PC-9 (cell line): ENCODE measurements at regions not wholly inside any gene's neighbourhood (a gene's known extent, or its start where the extent isn't known, plus 50 kb on each side); places are given as distances from the start of the nearest gene placed in this dataset.

Experiments
- BruUV-seq: library from RNA; stranded (reverse); fragments of 400-500 nt; replicated peaks from 2 replicates; lab custom pipeline; 2021; lab: Mats Ljungman, UMichigan
- CTCF ChIA-PET: fragments of 300-600 bp; sonication (Branson Sonifier 250); formaldehyde crosslinking; loops from one replicate; lab custom pipeline; 2022; ENCODE audit warnings: antibody characterized with exemption; lab: Charles Lee
- POLR2A ChIA-PET: fragments of 300-600 bp; sonication (Branson Sonifier 250); formaldehyde crosslinking; loops from one replicate; lab custom pipeline; 2022; ENCODE audit warnings: antibody characterized with exemption; ENCODE audit not compliant: unreplicated experiment; lab: Charles Lee
- DNase-seq, 2 experiments: peaks; one replicate each; pipeline versions ENCODE4 v3.0.0 to v3.0.0-alpha.2; 2015 to 2022; ENCODE audit warnings: mixed read lengths in 1 of 2
- H2AFZ ChIP-seq: fragments of 200-600 bp; sonication (generic); 2 replicates; pipeline ENCODE4 v1.8.1; 2017; ENCODE audit warnings: antibody characterized with exemption
- H3F3A ChIP-seq: fragments of 200-600 bp; sonication (generic); 2 replicates; pipeline ENCODE4 v1.8.1; 2017; ENCODE audit warnings: antibody characterized with exemption, mild to moderate bottlenecking, low read depth; ENCODE audit not compliant: insufficient read depth
- H3K27ac ChIP-seq: fragments of 200-600 bp; sonication (generic); 2 replicates; pipeline ENCODE4 v1.6.1; 2016; ENCODE audit warnings: mixed run types
- H3K27me3 ChIP-seq: fragments of 200-600 bp; sonication (generic); 2 replicates; pipeline ENCODE4 v1.6.1; 2016; ENCODE audit warnings: low read depth, mixed run types; ENCODE audit not compliant: insufficient read depth
- H3K36me3 ChIP-seq: fragments of 200-600 bp; sonication (generic); 2 replicates; pipeline ENCODE4 v1.6.1; 2016; ENCODE audit warnings: low read depth, mixed run types
- H3K4me1 ChIP-seq: fragments of 200-600 bp; sonication (generic); replicated peaks from 2 replicates; pipeline ENCODE4 v1.6.1; 2016; ENCODE audit warnings: mixed run types; ENCODE audit not compliant: insufficient read depth
- H3K4me2 ChIP-seq: fragments of 200-600 bp; sonication (generic); 2 replicates; pipeline ENCODE4 v1.6.1; 2017; ENCODE audit warnings: mixed run types
- H3K4me3 ChIP-seq: fragments of 200-600 bp; sonication (generic); 2 replicates; pipeline ENCODE4 v1.6.1; 2016; ENCODE audit warnings: mixed run types
- H3K79me2 ChIP-seq: fragments of 200-600 bp; sonication (generic); 2 replicates; pipeline ENCODE4 v1.6.1; 2017; ENCODE audit warnings: low read depth, mixed run types
- H3K9me2 ChIP-seq: fragments of 200-600 bp; sonication (generic); 2 replicates; pipeline ENCODE4 v1.8.1; 2017; ENCODE audit warnings: mild to moderate bottlenecking; ENCODE audit not compliant: insufficient read depth
- H3K9me3 ChIP-seq: fragments of 200-600 bp; sonication (generic); 2 replicates; pipeline ENCODE4 v1.8.1; 2016; ENCODE audit warnings: low read depth; ENCODE audit not compliant: insufficient read depth
- H4K20me1 ChIP-seq: fragments of 200-600 bp; sonication (generic); 2 replicates; pipeline ENCODE4 v1.8.1; 2017; ENCODE audit not compliant: insufficient read depth
- CTCF ChIP-seq: fragments of 200-600 bp; sonication (generic); conservative IDR thresholded peaks from 2 replicates; pipeline ENCODE4 v1.6.1; 2017; ENCODE audit warnings: mixed run types, antibody characterized with exemption, mild to moderate bottlenecking, moderate library complexity
- EZH2 ChIP-seq: fragments of 200-600 bp; sonication (generic); IDR thresholded peaks from 2 replicates; pipeline ENCODE4 v1.8.0; 2017; ENCODE audit warnings: antibody characterized with exemption, low read depth
- intact Hi-C: fragments of 100-400 bp; cut with micrococcal nuclease; formaldehyde crosslinking; loops from one replicate; pipeline ENCODE4 v1.10.0; 2022; ENCODE audit not compliant: unreplicated experiment

GRCh38 chr22:49009359-49010063, 818.2 kb downstream of the BRD1 start:
- Histone ChIP-seq H4K20me1 (no peaks in the 10 kb centered on the region; the same call in 1 of the 2 replicates), H3K27me3 (peaks cover 97% of the 10 kb centered on the region), H3K9me3 (no peaks in the 10 kb centered on the region), H3K36me3 (no peaks in the 10 kb centered on the region), H3K27ac (no peak overlapping the region), H3K79me2 (no peaks in the 10 kb centered on the region), H2AFZ (no peak overlapping the region), H3F3A (no peaks in the 10 kb centered on the region), H3K4me2 (no peak overlapping the region), H3K9me2 (no peaks in the 10 kb centered on the region), H3K4me1 (no peaks in the 10 kb centered on the region), H3K4me3 (no peak overlapping the region)
- POLR2A ChIA-PET = no interaction called here
- BruUV-seq = no TSS peak
- TF ChIP-seq EZH2 (no peak), CTCF (no peak)
- intact Hi-C loops = no loop called here
- CTCF ChIA-PET = no interaction called here
- no peak for DNase-seq

- no peak overlapping the region for H3K4me3 ChIP-seq
- H3K4me2 ChIP-seq = no peak overlapping the region
- H3K27ac ChIP-seq = no peak overlapping the region
- ChIA-PET CTCF (no interaction called here), POLR2A (no interaction called here)
- no peaks in the 10 kb centered on the region for H3K4me1 ChIP-seq
- no peak for DNase-seq
- no TSS peak for BruUV-seq
- H3K9me3 ChIP-seq = no peaks in the 10 kb centered on the region
- H3K36me3 ChIP-seq = no peaks in the 10 kb centered on the region
- no peaks in the 10 kb centered on the region; the same call in 1 of the 2 replicates for H4K20me1 ChIP-seq
- H3K79me2 ChIP-seq = no peaks in the 10 kb centered on the region
- no peaks in the 10 kb centered on the region for H3K9me2 ChIP-seq
- TF ChIP-seq CTCF = no peak
- no peak; the same call in 1 of the 2 replicates for TF ChIP-seq EZH2
- H2AFZ ChIP-seq = no peak overlapping the region
- H3F3A ChIP-seq = no peaks in the 10 kb centered on the region
- intact Hi-C loops = no loop called here
- H3K27me3 ChIP-seq = peaks cover 97% of the 10 kb centered on the region
Measured at GRCh38 chr22:49008682-49009235, 818.9 kb downstream of the BRD1 start.

- Histone ChIP-seq H3K36me3 (no peaks in the 10 kb centered on the region), H3K4me2 (no peak overlapping the region), H3K79me2 (no peaks in the 10 kb centered on the region), H3K27ac (no peak overlapping the region), H3K9me3 (no peaks in the 10 kb centered on the region), H2AFZ (no peak overlapping the region), H4K20me1 (no peaks in the 10 kb centered on the region; the same call in 1 of the 2 replicates), H3K9me2 (no peaks in the 10 kb centered on the region), H3K4me3 (no peak overlapping the region), H3K4me1 (no peaks in the 10 kb centered on the region), H3K27me3 (peaks cover 94% of the 10 kb centered on the region), H3F3A (no peaks in the 10 kb centered on the region)
- no peak for DNase-seq
- intact Hi-C loops = no loop called here
- BruUV-seq = no TSS peak
- TF ChIP-seq CTCF = no peak
- 0 out of 2 replicates have a peak, but pooled peaks have one; percentile 53 for TF ChIP-seq EZH2
- ChIA-PET CTCF (no interaction called here), POLR2A (no interaction called here)
Measured at GRCh38 chr22:49007013-49007653, 820.5 kb downstream of the BRD1 start.
